HG03045 (cell line): ENCODE measurements at regions not wholly inside any gene's neighbourhood (a gene's known extent, or its start where the extent isn't known, plus 50 kb on each side); places are given as distances from the start of the nearest gene placed in this dataset.

Experiments used
- ATAC-seq: cut with Tn5 transposase; IDR thresholded peaks from one replicate; pipeline ENCODE4 v1.9.1; 2021; ENCODE audit warnings: mild to moderate bottlenecking, moderate library complexity; ENCODE audit not compliant: unreplicated experiment

DNA sequence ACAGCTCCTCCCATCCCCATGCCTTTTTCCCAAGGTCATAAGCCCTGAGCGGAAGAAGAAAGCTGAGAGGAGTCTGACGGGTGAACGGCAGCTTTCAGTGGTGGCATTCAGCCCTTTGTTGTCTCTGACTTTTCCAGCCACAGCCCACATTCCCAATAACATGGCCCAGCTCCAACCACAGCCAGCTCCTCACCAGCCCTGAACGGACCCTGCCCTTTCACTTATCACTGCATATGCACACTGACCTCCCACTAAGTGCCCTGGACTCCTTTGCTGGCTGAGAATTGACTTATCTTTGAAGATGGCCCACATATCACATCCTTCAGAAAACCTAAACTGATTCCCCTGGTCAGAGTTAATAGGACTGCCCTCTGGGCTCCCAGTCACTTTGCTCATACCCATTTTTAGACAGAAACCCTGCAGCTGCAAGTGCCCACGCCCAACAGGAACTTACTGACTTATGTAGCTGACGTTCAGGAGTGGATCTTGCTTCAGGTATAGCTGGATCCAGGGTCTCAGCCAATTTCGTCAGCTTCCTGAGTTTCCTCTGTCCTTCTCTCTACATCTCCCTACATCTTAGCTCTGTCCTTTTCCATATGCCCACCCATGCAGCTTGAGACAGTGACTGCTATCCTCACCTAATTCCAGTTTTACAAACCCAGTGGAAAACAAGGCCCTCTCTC is 348.5 kb upstream of the PROK2 start:
- ATAC-seq = no peak

DNA sequence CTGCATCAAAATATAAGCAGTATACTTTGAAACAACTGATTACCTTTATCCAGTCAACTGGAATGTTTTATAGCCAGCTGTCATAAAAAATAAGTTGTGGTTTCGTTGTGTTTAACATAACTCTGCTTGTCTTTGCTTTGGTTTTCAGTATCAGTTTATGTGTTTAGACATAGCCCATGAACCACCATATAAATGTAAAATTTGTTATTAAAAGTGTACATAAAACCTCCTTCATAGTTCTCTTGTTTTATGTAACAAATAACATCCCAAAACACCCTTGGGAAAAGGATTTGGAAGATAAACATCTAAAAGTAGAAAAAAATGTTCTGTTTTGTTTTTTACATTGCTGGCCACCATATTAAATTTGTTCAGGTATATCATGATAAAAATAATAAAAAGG is 347.0 kb upstream of the PROK2 start:
- no peak for ATAC-seq

DNA sequence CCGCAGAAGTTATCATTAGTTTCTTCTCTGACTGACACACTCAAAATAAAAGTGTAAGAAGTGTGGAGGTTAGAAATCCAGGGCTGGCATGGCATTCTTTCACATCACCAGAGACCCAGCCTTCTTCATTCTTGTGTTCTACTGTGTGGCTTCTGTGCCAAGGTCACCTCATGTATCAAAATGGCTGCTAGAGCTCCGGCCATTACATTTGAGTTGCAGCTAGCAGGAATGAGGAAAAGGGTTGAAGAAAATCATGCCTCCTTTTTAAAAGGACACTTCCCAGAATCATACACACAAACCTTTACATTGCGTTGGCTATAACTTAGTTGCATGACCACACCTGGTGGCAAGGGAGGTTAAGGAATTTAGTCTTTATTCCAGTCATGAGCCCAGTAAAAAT is 345.6 kb upstream of the PROK2 start:
- no peak for ATAC-seq

- ATAC-seq = no peak
Observed at GRCh38 chr3:72129501-72130094, 344.6 kb upstream of the PROK2 start.

GRCh38 chr3:72128921-72129320 is 344.0 kb upstream of the PROK2 start:
- no peak for ATAC-seq

DNA sequence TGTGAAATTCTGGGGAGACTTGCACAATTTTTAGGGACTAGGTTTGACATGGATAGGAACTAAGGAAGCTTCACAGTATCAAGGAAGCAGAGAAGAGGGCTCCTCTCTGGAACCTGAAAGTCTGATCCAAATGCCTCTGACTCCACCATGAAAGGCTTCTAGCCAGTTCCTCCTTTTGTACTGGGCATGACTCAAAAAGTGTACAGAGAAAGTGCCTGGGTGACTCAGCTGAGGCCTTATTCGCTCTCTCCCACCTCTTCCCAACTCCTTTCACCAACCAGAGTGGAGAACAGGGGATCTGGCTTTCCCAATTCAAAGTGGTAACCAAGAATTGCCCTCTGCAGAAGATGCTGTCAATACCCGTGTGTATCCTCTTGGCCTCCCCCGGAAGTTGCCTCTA is 342.9 kb upstream of the PROK2 start:
- no peak for ATAC-seq

GRCh38 chr3:72127224-72127612 is 342.3 kb upstream of the PROK2 start:
- no peak for ATAC-seq

DNA sequence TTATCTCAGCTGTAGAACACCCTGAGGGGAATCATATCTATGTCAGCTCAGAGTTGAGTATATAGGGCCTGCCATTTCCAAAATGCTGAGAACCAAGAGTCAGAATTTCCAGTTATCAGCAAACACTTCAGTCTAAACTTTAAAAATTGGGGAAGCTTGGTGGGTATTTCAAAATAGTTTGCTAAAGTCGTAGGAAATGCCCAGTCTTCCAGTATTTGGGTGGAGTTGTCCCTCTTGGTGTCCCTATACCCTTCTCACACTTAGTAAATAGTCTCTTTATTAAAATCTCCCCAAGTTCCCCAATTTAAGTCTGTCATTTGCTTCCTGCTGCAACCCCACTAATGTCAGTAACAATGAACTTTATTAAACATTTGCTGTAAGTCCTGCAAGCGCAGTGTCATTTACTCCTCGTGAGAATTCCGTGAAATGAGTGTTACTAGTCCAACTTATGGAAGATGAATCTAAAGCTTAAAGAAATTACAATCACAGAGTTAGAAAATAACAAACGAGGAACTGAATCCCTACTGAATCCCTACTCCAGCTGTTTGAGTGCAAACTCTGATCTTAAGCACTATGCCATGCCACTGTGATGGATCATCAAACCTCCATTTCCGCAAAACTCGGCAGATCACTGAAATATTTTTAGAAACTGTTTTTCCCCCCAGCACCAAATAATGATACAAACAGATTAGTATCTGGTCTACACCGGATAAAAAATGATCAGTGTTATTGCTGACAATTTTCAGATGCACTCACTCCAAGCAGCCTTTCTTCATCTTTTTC is 341.7 kb upstream of the PROK2 start:
- ATAC-seq = no peak

GRCh38 chr3:72123908-72124441 is 339.0 kb upstream of the PROK2 start:
- ATAC-seq = peak; percentile 52

- peak; percentile 81 for ATAC-seq
Observed at GRCh38 chr3:72120806-72121778, 336.1 kb upstream of the PROK2 start.

DNA sequence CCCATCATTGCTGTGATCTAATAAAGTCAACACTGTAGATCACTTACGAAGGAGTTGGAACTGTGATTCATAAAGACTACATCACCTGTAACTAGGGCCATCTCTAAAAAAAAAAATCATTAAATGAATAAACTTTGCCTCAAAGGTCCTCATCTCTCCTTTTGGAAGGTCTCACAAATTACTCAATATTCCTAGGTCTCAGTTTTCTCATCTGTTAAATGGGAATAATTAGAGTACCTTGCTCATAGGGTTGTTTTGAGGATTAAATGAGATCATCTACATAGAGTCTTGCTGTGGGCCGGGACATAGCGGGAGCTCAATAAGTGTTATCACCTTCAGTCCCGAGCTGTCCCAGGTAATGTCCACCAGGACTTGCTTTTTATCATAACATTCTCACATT is 335.1 kb upstream of the PROK2 start:
- no peak for ATAC-seq

DNA sequence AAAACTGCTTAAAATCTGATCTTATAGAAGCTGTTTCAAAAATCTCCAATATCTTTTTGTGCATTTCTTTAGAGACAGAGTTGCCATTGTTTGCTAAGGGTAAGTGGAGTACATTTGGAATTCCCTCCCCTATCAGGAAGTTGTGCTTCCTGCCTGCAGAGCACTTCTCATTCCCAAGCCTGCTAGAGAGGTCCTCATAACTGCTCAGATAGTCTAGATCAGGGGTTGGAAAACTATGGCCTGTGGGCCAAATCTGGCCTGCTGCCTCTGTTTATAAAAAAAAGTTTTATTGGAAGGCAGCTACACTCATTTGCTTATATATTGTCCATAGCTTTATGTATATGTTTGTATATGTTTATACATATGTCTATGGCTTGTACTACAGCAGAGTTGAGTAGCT is 333.7 kb upstream of the PROK2 start:
- no peak for ATAC-seq

DNA sequence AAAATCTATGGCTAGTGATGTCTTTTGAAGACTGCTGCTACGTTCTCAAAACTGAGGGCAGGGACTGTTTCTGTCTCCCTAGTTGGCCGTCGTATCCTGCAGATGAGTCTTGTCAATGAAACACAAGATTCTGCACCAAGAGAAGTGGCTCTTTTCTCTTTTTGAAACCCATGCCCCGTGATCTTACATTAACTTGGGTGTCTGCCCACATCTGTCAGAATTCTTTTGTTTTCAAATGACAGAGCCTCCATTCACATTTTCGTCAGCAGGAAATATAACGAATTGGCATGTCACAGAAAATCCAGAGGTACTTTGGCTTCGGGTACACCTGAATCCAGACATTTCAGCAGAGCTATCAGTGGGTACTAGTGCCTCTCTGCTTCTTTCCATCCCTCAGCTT is 331.3 kb upstream of the PROK2 start:
- ATAC-seq = no peak

DNA sequence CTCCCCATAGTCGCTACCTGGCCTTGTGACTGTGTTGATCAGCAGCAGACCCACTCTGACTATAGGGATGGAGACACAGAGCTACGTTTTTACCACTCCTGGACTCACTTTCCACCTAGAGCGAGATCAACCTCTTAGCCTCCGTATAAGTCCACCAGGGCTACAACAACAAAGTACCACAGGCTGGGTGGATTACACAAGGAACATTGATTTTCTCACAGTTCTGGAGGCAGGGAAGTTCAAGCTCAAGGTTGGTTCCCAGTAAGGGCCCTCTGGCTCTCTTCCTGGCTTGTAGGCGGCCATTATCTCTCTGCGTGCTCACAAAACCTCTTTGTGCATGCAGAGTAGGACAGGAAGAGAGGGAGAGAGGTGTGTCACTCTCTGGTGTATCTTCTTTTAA is 330.4 kb upstream of the PROK2 start:
- no peak for ATAC-seq

DNA sequence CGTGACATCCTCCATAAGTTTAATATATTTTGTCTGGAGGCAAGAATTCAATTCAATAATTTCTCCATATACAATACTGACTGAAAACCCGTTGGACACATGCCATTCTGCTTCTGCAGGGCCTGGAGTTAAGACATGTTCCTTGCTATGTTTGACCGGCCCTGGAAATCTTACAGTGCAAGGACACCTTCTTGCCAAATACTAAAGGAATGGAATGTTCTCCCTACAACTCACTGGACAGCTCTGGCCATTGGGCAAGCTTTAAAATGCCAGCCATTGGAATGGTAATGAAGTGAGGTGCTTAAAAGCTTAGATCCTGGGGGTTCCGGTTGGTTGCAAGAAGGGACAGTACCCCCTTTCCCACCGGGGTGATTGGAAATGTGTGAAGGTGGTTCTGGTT is 329.8 kb upstream of the PROK2 start:
- ATAC-seq = no peak

GRCh38 chr3:72113964-72114363 is 329.0 kb upstream of the PROK2 start:
- no peak for ATAC-seq

GRCh38 chr3:72113564-72113963 is 328.6 kb upstream of the PROK2 start:
- ATAC-seq = no peak

DNA sequence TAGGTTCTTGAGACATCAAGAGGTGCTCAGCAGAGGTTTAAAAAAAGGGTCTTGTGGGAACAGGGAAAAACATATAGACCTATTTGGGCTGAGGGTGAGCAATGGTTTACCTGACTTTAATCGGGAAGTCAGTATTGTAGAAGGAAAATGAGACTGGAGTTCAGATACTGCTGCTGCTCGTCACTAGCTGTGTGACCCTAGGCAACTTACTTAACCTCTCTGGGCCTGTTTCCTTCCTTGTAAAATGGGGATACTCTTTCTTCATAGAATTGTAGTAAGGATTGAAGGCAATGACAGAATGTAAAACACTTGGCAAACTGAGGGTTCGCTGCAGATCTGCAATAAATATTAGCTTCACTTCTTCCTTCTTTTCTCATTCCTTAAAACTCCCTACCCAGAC is 327.5 kb upstream of the PROK2 start:
- no peak for ATAC-seq

GRCh38 chr3:72111265-72112205 is 326.6 kb upstream of the PROK2 start:
- no peak for ATAC-seq
